Smooth muscle cell (in vitro differentiated cells): ENCODE measurements at regions not wholly inside any gene's neighbourhood (a gene's known extent, or its start where the extent isn't known, plus 50 kb on each side); places are given as distances from the start of the nearest gene placed in this dataset.

Experiments
- DNase-seq: peaks from one replicate; lab custom pipeline; 2025; ENCODE audit not compliant: unreplicated experiment; lab: John Stamatoyannopoulos, UW
- H2AFZ ChIP-seq: fragments of 200-600 bp; sonication (generic); 2 replicates; pipeline ENCODE4 v1.6.0; 2016; ENCODE audit warnings: antibody characterized with exemption, low read depth, mild to moderate bottlenecking
- H3F3A ChIP-seq: fragments of 200-600 bp; sonication (generic); 2 replicates; pipeline ENCODE4 v1.6.0; 2017; ENCODE audit warnings: antibody characterized with exemption, low read depth
- H3K27ac ChIP-seq: fragments of 200-600 bp; sonication (generic); 2 replicates; pipeline ENCODE4 v1.5.1; 2016; ENCODE audit warnings: low read depth, mild to moderate bottlenecking
- H3K27me3 ChIP-seq: fragments of 200-600 bp; sonication (generic); 2 replicates; pipeline ENCODE4 v1.6.1; 2016; ENCODE audit warnings: low read depth, mild to moderate bottlenecking
- H3K36me3 ChIP-seq: fragments of 200-600 bp; sonication (generic); 2 replicates; pipeline ENCODE4 v1.5.1; 2016; ENCODE audit warnings: low read depth
- H3K4me1 ChIP-seq: fragments of 200-600 bp; sonication (generic); 2 replicates; pipeline ENCODE4 v1.5.1; 2016; ENCODE audit warnings: low read depth
- H3K4me2 ChIP-seq: fragments of 200-600 bp; sonication (generic); 2 replicates; pipeline ENCODE4 v1.6.0; 2016; ENCODE audit warnings: mild to moderate bottlenecking
- H3K4me3 ChIP-seq: fragments of 200-600 bp; sonication (generic); 2 replicates; pipeline ENCODE4 v1.5.1; 2016; ENCODE audit warnings: mild to moderate bottlenecking
- H3K79me2 ChIP-seq: fragments of 200-600 bp; sonication (generic); 2 replicates; pipeline ENCODE4 v1.6.0; 2016; ENCODE audit warnings: low read depth, mild to moderate bottlenecking
- H3K9ac ChIP-seq: fragments of 200-600 bp; sonication (generic); 2 replicates; pipeline ENCODE4 v1.6.0; 2016; ENCODE audit warnings: low read depth
- H3K9me3 ChIP-seq: fragments of 200-600 bp; sonication (generic); replicated peaks from 2 replicates; pipeline ENCODE4 v1.5.1; 2016; ENCODE audit warnings: low read depth
- H4K20me1 ChIP-seq: fragments of 200-600 bp; sonication (generic); 2 replicates; pipeline ENCODE4 v1.6.0; 2016; ENCODE audit warnings: low read depth
- WGBS: methylation state at CpG from one replicate; pipeline ENCODE4 v1.1.7; 2016; ENCODE audit warnings: low lambda C conversion rate; 5-methylcytosine and 5-hydroxymethylcytosine counted together
- TF ChIP-seq, protein P1 (sequence below): fragments of 200-600 bp; sonication (generic); IDR thresholded peaks from 2 replicates; pipeline ENCODE4 v1.5.1; 2017; ENCODE audit warnings: borderline replicate concordance, mild to moderate bottlenecking, antibody characterized with exemption; ENCODE audit not compliant: insufficient read depth, poor library complexity, severe bottlenecking

DNA sequence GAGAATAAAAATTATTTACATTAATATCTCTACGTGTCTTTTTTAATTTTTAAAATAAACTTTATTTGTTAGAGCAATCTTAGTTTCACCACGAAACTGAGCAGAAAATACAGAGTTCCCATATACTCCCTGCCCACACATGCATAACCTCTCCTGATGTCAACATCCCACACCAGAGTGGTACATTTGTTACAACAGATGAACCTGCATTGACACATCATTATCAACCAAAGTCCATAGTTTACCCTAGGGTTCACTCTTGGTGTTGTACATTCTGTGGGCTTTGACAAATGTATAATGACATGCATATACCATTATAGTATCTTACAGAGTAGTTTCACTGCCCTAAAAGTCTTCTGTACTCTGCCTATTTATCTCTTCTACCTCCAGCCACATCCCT, 110.6 kb upstream of the OTUD4 start:
- Histone ChIP-seq H3K36me3 (no peaks in the 10 kb centered on the region), H4K20me1 (no peaks in the 10 kb centered on the region), H3K4me3 (no peak overlapping the region), H3F3A (no peaks in the 10 kb centered on the region), H3K9ac (no peak overlapping the region), H3K4me1 (no peaks in the 10 kb centered on the region), H3K4me2 (no peak overlapping the region), H3K27me3 (no peaks in the 10 kb centered on the region), H3K79me2 (no peaks in the 10 kb centered on the region), H3K27ac (no peak overlapping the region), H3K9me3 (no peaks in the 10 kb centered on the region), H2AFZ (no peak overlapping the region)
- 92% methylated on average over 2 of the region's 2 CpGs for WGBS
- no peak for DNase-seq
- TF ChIP-seq, protein P1, sequence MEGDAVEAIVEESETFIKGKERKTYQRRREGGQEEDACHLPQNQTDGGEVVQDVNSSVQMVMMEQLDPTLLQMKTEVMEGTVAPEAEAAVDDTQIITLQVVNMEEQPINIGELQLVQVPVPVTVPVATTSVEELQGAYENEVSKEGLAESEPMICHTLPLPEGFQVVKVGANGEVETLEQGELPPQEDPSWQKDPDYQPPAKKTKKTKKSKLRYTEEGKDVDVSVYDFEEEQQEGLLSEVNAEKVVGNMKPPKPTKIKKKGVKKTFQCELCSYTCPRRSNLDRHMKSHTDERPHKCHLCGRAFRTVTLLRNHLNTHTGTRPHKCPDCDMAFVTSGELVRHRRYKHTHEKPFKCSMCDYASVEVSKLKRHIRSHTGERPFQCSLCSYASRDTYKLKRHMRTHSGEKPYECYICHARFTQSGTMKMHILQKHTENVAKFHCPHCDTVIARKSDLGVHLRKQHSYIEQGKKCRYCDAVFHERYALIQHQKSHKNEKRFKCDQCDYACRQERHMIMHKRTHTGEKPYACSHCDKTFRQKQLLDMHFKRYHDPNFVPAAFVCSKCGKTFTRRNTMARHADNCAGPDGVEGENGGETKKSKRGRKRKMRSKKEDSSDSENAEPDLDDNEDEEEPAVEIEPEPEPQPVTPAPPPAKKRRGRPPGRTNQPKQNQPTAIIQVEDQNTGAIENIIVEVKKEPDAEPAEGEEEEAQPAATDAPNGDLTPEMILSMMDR = no peak

DNA sequence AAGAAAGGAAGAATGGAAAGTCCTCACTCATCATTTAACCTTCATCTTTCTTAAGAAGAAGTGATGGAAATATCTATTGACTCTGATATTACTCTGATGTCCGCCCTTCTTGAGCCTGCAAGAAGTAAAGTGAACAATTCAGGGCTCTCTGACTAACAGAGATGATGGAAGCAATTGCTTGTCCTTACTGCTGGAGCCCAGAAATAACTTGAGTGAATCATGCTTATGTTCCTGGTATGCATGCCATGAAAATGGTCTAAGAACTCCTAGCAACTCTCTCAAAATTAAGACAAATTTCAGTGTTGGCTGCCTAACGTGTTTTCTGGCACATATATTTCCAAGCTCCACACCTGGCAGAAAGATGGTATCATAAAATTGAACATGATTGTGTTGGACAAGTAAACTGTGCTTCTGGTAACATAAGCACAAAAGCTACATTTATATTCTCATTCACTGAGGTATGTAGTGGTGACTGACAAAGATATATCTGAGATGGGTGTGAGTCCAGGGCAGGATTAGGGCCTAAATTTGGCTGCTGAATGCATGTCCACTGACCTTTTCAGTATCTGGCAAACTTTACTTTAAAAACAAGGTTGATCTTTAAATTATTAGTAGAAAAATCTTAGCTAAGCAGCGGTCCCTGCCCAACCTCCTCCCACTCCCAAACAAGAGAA, 109.2 kb upstream of the OTUD4 start:
- no peak overlapping the region for H3K4me3 ChIP-seq
- no peaks in the 10 kb centered on the region for H3K79me2 ChIP-seq
- no peak overlapping the region for H3K9ac ChIP-seq
- 79% methylated on average over 3 of the region's 3 CpGs for WGBS
- TF ChIP-seq, protein P1 = no peak
- no peaks in the 10 kb centered on the region for H3K9me3 ChIP-seq
- no peaks in the 10 kb centered on the region for H3K4me1 ChIP-seq
- H3K4me2 ChIP-seq = no peak overlapping the region
- DNase-seq = no peak
- H3K36me3 ChIP-seq = no peaks in the 10 kb centered on the region
- H4K20me1 ChIP-seq = no peaks in the 10 kb centered on the region
- H3K27me3 ChIP-seq = no peaks in the 10 kb centered on the region
- peak overlapping the region; percentile 59 for H3K27ac ChIP-seq
- no peak overlapping the region for H2AFZ ChIP-seq
- H3F3A ChIP-seq = no peaks in the 10 kb centered on the region

DNA sequence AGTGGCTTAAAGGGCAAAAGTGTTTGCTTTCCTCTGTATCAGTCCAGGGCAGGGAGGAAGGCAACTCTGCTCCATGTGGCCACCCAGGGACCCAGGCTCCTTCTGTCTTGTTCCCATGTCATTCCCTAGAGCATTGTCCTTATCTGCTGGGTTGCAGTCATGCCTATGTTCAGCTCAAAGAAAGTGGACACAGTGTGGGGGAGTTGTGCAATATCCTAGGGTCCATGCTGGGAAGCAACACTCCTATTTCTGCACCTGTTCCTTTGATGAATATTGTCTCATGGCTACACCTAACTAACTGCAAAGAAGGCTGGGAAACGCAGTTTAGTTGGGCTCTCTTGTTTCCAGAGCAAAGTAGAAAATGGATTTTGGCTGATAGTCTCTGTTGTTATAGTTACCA, 107.0 kb upstream of the OTUD4 start:
- TF ChIP-seq, protein P1 = no peak
- no peaks in the 10 kb centered on the region for H3K9me3 ChIP-seq
- H3F3A ChIP-seq = no peaks in the 10 kb centered on the region
- H3K4me1 ChIP-seq = no peaks in the 10 kb centered on the region
- no peaks in the 10 kb centered on the region for H4K20me1 ChIP-seq
- WGBS = 89% methylated on average over 1 of the region's 1 CpG
- no peaks in the 10 kb centered on the region for H3K79me2 ChIP-seq
- no peaks in the 10 kb centered on the region for H3K36me3 ChIP-seq
- H3K9ac ChIP-seq = no peak overlapping the region
- DNase-seq = no peak
- H3K27me3 ChIP-seq = no peaks in the 10 kb centered on the region
- no peak overlapping the region for H3K4me3 ChIP-seq
- no peak overlapping the region for H2AFZ ChIP-seq
- H3K27ac ChIP-seq = no peak overlapping the region
- no peak overlapping the region for H3K4me2 ChIP-seq

DNA sequence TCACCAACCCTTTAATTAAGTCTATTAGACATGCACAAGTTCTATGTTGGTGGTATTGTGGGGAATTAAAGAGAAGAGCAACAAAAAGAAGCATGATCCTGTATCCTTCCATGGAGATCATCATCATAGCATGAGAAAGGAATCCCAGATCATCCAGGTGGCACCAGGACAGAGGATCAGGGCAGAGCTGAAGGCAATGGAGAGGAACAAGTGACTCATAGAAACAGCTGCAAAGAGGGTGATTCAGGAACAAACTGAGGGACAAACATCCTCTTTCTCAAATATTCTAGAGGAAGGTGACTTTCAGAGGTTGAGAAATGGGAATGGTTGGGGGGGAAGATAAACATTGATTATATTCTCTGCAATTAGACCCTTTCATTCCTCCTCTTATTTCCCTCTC, 105.5 kb upstream of the OTUD4 start:
- TF ChIP-seq, protein P1 = no peak
- H4K20me1 ChIP-seq = no peaks in the 10 kb centered on the region
- DNase-seq = no peak

More for the DNA sequence above, 105.5 kb upstream of the OTUD4 start:
- Histone ChIP-seq H3F3A (no peaks in the 10 kb centered on the region), H3K9me3 (no peaks in the 10 kb centered on the region), H3K4me1 (no peaks in the 10 kb centered on the region), H3K4me2 (no peak overlapping the region), H3K9ac (no peak overlapping the region), H3K27ac (no peak overlapping the region), H3K36me3 (no peaks in the 10 kb centered on the region), H2AFZ (no peak overlapping the region), H3K27me3 (no peaks in the 10 kb centered on the region), H3K79me2 (no peaks in the 10 kb centered on the region), H3K4me3 (no peak overlapping the region)
